NB4 (cell line): ENCODE measurements at regions not wholly inside any gene's neighbourhood (a gene's known extent, or its start where the extent isn't known, plus 50 kb on each side); places are given as distances from the start of the nearest gene placed in this dataset.

Source experiments
- POLR2A ChIP-seq: IDR thresholded peaks from 2 replicates; pipeline ENCODE4 v1.6.1; 2011; ENCODE audit warnings: mild to moderate bottlenecking; ENCODE audit not compliant: insufficient read length; ENCODE audit errors: extremely low read depth
- TF ChIP-seq, protein P1 (sequence below): IDR thresholded peaks from one replicate; pipeline ENCODE4 v1.5.1; 2012; ENCODE audit warnings: low read depth, low read length
- TF ChIP-seq, protein P2 (sequence below): IDR thresholded peaks from 2 replicates; pipeline ENCODE4 v1.6.1; 2011; ENCODE audit warnings: low read depth, low read length

DNA sequence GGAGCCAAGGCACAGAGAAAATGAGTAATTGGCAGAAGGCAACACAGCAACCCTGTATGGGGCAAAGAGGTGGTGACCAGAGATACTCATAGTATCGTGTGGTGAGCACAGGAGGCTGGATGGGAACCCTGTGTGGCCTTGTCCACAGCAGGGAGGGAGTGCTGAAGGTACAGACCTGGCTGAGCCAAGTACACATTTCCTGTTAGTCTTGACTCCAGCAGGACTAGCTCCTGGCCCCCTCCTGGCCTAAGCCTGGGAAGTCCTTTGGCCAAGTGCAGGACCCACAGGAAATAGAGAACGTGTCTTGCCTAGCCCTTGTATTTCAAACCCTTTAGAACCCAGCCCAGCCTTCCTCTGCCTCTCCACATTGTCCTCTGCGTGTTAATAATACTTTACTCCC lies 289.8 kb upstream of the PWP1 start:
- TF ChIP-seq, protein P1, sequence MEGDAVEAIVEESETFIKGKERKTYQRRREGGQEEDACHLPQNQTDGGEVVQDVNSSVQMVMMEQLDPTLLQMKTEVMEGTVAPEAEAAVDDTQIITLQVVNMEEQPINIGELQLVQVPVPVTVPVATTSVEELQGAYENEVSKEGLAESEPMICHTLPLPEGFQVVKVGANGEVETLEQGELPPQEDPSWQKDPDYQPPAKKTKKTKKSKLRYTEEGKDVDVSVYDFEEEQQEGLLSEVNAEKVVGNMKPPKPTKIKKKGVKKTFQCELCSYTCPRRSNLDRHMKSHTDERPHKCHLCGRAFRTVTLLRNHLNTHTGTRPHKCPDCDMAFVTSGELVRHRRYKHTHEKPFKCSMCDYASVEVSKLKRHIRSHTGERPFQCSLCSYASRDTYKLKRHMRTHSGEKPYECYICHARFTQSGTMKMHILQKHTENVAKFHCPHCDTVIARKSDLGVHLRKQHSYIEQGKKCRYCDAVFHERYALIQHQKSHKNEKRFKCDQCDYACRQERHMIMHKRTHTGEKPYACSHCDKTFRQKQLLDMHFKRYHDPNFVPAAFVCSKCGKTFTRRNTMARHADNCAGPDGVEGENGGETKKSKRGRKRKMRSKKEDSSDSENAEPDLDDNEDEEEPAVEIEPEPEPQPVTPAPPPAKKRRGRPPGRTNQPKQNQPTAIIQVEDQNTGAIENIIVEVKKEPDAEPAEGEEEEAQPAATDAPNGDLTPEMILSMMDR, result no peak
- TF ChIP-seq, protein P2, sequence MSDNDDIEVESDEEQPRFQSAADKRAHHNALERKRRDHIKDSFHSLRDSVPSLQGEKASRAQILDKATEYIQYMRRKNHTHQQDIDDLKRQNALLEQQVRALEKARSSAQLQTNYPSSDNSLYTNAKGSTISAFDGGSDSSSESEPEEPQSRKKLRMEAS, result no peak
- no peak for TF ChIP-seq POLR2A
